ENCODE measurements at regions not wholly inside any gene's neighbourhood (a gene's known extent, or its start where the extent isn't known, plus 50 kb on each side); places are given as distances from the start of the nearest gene placed in this dataset.

- TF ChIP-seq, protein P1, sequence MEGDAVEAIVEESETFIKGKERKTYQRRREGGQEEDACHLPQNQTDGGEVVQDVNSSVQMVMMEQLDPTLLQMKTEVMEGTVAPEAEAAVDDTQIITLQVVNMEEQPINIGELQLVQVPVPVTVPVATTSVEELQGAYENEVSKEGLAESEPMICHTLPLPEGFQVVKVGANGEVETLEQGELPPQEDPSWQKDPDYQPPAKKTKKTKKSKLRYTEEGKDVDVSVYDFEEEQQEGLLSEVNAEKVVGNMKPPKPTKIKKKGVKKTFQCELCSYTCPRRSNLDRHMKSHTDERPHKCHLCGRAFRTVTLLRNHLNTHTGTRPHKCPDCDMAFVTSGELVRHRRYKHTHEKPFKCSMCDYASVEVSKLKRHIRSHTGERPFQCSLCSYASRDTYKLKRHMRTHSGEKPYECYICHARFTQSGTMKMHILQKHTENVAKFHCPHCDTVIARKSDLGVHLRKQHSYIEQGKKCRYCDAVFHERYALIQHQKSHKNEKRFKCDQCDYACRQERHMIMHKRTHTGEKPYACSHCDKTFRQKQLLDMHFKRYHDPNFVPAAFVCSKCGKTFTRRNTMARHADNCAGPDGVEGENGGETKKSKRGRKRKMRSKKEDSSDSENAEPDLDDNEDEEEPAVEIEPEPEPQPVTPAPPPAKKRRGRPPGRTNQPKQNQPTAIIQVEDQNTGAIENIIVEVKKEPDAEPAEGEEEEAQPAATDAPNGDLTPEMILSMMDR (IDR thresholded peaks at IDR 0.05), result no peak
- TF ChIP-seq POLR2A (IDR thresholded peaks at IDR 0.05) (no peak), POLR2AphosphoS5 (IDR thresholded peaks at IDR 0.05) (no peak)
Observed at GRCh38 chr20:4451487-4452081, 202.5 kb upstream of the ADRA1D start.
